ENCODE measurements at regions not wholly inside any gene's neighbourhood (a gene's known extent, or its start where the extent isn't known, plus 50 kb on each side); places are given as distances from the start of the nearest gene placed in this dataset.

DNA sequence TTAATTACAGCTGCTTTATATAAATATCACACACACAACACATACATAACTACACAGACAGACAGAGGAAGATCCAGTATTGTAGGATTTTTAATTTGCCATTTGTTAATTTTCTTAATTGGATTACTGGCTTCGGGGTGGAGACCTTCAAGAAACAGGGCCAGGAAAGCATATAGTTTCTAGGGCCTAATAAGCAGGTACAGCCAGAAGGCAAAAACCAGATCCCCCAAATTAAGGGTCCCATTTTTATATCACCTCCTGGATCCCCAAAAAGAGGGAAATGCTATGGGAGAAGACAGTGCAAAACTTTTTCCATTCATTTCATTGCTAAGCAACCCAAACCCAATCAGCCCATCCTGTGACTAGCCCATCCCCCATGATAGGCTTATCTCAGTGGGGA, 373.3 kb upstream of the FAM174A start:
- TF ChIP-seq, protein P1, sequence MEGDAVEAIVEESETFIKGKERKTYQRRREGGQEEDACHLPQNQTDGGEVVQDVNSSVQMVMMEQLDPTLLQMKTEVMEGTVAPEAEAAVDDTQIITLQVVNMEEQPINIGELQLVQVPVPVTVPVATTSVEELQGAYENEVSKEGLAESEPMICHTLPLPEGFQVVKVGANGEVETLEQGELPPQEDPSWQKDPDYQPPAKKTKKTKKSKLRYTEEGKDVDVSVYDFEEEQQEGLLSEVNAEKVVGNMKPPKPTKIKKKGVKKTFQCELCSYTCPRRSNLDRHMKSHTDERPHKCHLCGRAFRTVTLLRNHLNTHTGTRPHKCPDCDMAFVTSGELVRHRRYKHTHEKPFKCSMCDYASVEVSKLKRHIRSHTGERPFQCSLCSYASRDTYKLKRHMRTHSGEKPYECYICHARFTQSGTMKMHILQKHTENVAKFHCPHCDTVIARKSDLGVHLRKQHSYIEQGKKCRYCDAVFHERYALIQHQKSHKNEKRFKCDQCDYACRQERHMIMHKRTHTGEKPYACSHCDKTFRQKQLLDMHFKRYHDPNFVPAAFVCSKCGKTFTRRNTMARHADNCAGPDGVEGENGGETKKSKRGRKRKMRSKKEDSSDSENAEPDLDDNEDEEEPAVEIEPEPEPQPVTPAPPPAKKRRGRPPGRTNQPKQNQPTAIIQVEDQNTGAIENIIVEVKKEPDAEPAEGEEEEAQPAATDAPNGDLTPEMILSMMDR (conservative IDR thresholded peaks at IDR 0.05), result no peak
- H2BK12ac ChIP-seq (ENCODE audit: insufficient read length, low read depth, low read length), result no peak overlapping the region
- no peak overlapping the region for H2BK5ac ChIP-seq (ENCODE audit: insufficient read length, low read length)
- no peak overlapping the region for H4K5ac ChIP-seq (ENCODE audit: insufficient read length, low read depth, low read length)
- H3T11ph ChIP-seq (ENCODE audit: low read length), result no peak overlapping the region
- H4K91ac ChIP-seq (ENCODE audit: insufficient read length, low read depth, low read length), result no peak overlapping the region
- no peak overlapping the region for H3K23ac ChIP-seq (ENCODE audit: insufficient read length, low read depth, low read length)
- peaks cover 7% of the 10 kb centered on the region for H3K9me3 ChIP-seq (ENCODE audit: control insufficient read depth, low read depth, low read length)
- WGBS (ENCODE audit: extremely low coverage, insufficient read length, low lambda C conversion rate), result no CpG with 5 or more reads among the region's 1 CpG
- H3K14ac ChIP-seq (ENCODE audit: insufficient read depth, low read length), result no peak overlapping the region
- Mint-ChIP-seq H3K27ac (no peak overlapping the region), H3K36me3 (ENCODE audit: insufficient read depth in 1 of 3, low read depth in 3 of 3) (peaks cover 6 to 10% (median 6%) of the 10 kb centered on the region in 3 experiments; a peak in 6 of 7 replicates), H3K4me3 (no peak overlapping the region), H3K9me3 (peaks cover 11 to 20% of the 10 kb centered on the region in 2 experiments), H3K27me3 (ENCODE audit: low read depth) (no peaks in the 10 kb centered on the region), H3K4me1 (no peaks in the 10 kb centered on the region)
- no peak for DNase-seq
- H2BK120ac ChIP-seq (ENCODE audit: low read depth, low read length, poor library complexity, severe bottlenecking), result no peak overlapping the region
- no peak overlapping the region for H4K8ac ChIP-seq (replicated peaks; ENCODE audit: insufficient read length, low read depth, low read length)
- no peak overlapping the region for H2BK20ac ChIP-seq (ENCODE audit: low read depth, low read length, poor library complexity, severe bottlenecking)
- H3K4ac ChIP-seq (ENCODE audit: low read depth, low read length), result no peak overlapping the region
- no peaks in the 10 kb centered on the region for H3K4me1 ChIP-seq (ENCODE audit: insufficient read depth, low read length)
- H3K79me2 ChIP-seq (ENCODE audit: insufficient read depth, low read length), result no peaks in the 10 kb centered on the region
- H2AFZ ChIP-seq (ENCODE audit: low read length), result no peak overlapping the region
- no peaks in the 10 kb centered on the region for H3K79me1 ChIP-seq (ENCODE audit: insufficient read depth, low read depth, low read length, poor library complexity, severe bottlenecking)
- H4K20me1 ChIP-seq (ENCODE audit: control insufficient read depth, insufficient read depth, insufficient read length), result no peaks in the 10 kb centered on the region
- no peak overlapping the region for H3K56ac ChIP-seq (ENCODE audit: insufficient read length, low read depth, low read length)
- no peak overlapping the region for H2AK5ac ChIP-seq (ENCODE audit: insufficient read length, low read length)
- no peak overlapping the region for H3K9ac ChIP-seq (ENCODE audit: extremely low read depth, insufficient read length, low read length)
- H3K18ac ChIP-seq (ENCODE audit: insufficient read length, low read depth, low read length), result no peak overlapping the region
- no peak overlapping the region for H2BK15ac ChIP-seq (ENCODE audit: low read depth, low read length)
- no peak overlapping the region for H3K27ac ChIP-seq (ENCODE audit: insufficient read length, low read depth, low read length)
- no peak overlapping the region for H3K4me2 ChIP-seq (ENCODE audit: insufficient read depth, insufficient read length, low read length)
- H3K27me3 ChIP-seq (ENCODE audit: insufficient read depth, low read length), result no peaks in the 10 kb centered on the region
- H3K23me2 ChIP-seq (ENCODE audit: insufficient read length, low read depth, low read length, poor library complexity, severe bottlenecking), result no peaks in the 10 kb centered on the region
